Activated B cell treated with CpG ODN at 0.5 μM for 24 hours (primary cell): ENCODE measurements at regions not wholly inside any gene's neighbourhood (a gene's known extent, or its start where the extent isn't known, plus 50 kb on each side); places are given as distances from the start of the nearest gene placed in this dataset.

Experiments
- ATAC-seq: fragments of 200-7000 bp; cut with Tn5 transposase; one replicate; pipeline ENCODE4 v1.10.0; 2021; ENCODE audit warnings: low read depth, mild to moderate bottlenecking, moderate library complexity
- CTCF ChIA-PET: fragments of 350-600 bp; sonication (Branson Sonifier 250); formaldehyde crosslinking; loops from one replicate; lab custom pipeline; 2021; ENCODE audit warnings: antibody characterized with exemption; lab: Charles Lee
- POLR2A ChIA-PET: fragments of 350-600 bp; sonication (Branson Sonifier 250); formaldehyde crosslinking; loops from one replicate; lab custom pipeline; 2021; ENCODE audit warnings: antibody characterized with exemption; lab: Charles Lee
- DNase-seq: peaks from one replicate; pipeline ENCODE4 v3.0.0; 2022
- H3K27ac Mint-ChIP-seq: one replicate; pipeline ENCODE4 v1.8.0; 2020; ENCODE audit warnings: mixed read lengths
- H3K27me3 Mint-ChIP-seq: one replicate; pipeline ENCODE4 v1.8.0; 2021; ENCODE audit warnings: mixed read lengths
- H3K36me3 Mint-ChIP-seq: one replicate; pipeline ENCODE4 v1.8.0; 2021; ENCODE audit warnings: low read depth, mixed read lengths
- H3K4me1 Mint-ChIP-seq: one replicate; pipeline ENCODE4 v1.8.0; 2021; ENCODE audit warnings: mixed read lengths
- H3K4me3 Mint-ChIP-seq: one replicate; pipeline ENCODE4 v1.8.0; 2020; ENCODE audit warnings: mild to moderate bottlenecking, mixed read lengths
- H3K9me3 Mint-ChIP-seq: one replicate; pipeline ENCODE4 v1.8.0; 2020; ENCODE audit warnings: mixed read lengths
- intact Hi-C: fragments of 100-400 bp; cut with micrococcal nuclease; formaldehyde crosslinking; loops from one replicate; pipeline ENCODE4 v1.15.1; 2024
- TF ChIP-seq, protein P1 (sequence below): fragments of 200-600 bp; IDR thresholded peaks from one replicate; pipeline ENCODE4 v1.8.0; 2022; ENCODE audit warnings: antibody characterized with exemption, mild to moderate bottlenecking

DNA sequence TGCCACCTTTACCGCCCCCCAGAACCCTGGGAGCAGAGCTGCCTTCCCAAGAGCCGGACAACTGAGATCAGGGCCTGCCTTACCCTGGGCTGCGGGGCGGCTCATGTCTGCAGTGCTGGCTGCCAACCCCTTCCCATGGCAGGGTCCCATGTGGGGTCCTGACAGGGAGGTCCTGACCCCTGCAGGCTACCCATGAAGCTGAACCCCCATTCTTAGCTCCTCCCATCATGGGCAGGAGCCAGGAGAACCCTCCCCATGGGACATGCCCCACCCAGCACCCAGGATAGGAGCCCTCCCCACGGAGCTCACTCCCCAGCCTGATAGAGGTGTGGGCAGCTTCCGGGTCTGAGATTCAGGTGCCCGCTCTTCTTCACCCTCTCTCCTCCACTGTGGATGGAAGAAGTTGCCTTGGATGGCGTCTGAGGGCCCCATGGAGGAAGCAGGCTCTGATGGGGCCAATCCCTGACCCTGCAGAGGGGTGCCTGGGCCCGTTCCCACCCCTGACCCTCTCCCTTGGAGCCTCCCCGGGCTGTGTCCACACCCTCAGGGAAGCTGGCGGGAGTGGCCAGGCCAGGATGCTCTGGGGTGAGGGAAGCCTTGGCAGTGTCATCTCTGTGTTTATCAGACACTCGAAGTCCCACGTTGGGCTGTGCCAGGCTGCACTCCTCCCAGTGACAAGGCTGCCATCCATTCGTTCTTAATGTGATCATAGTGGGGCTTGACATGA is 1508.2 kb downstream of the BRD1 start:
- intact Hi-C loops: no loop called here
- Mint-ChIP-seq H3K27me3 (peaks cover 5% of the 10 kb centered on the region), H3K9me3 (peaks cover 7% of the 10 kb centered on the region), H3K27ac (no peak overlapping the region), H3K4me3 (no peak overlapping the region), H3K4me1 (no peaks in the 10 kb centered on the region), H3K36me3 (no peaks in the 10 kb centered on the region)
- ChIA-PET CTCF (no interaction called here), POLR2A (no interaction called here)
- ATAC-seq (no peak), DNase-seq (no peak)
- TF ChIP-seq, protein P1, sequence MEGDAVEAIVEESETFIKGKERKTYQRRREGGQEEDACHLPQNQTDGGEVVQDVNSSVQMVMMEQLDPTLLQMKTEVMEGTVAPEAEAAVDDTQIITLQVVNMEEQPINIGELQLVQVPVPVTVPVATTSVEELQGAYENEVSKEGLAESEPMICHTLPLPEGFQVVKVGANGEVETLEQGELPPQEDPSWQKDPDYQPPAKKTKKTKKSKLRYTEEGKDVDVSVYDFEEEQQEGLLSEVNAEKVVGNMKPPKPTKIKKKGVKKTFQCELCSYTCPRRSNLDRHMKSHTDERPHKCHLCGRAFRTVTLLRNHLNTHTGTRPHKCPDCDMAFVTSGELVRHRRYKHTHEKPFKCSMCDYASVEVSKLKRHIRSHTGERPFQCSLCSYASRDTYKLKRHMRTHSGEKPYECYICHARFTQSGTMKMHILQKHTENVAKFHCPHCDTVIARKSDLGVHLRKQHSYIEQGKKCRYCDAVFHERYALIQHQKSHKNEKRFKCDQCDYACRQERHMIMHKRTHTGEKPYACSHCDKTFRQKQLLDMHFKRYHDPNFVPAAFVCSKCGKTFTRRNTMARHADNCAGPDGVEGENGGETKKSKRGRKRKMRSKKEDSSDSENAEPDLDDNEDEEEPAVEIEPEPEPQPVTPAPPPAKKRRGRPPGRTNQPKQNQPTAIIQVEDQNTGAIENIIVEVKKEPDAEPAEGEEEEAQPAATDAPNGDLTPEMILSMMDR: no peak

DNA sequence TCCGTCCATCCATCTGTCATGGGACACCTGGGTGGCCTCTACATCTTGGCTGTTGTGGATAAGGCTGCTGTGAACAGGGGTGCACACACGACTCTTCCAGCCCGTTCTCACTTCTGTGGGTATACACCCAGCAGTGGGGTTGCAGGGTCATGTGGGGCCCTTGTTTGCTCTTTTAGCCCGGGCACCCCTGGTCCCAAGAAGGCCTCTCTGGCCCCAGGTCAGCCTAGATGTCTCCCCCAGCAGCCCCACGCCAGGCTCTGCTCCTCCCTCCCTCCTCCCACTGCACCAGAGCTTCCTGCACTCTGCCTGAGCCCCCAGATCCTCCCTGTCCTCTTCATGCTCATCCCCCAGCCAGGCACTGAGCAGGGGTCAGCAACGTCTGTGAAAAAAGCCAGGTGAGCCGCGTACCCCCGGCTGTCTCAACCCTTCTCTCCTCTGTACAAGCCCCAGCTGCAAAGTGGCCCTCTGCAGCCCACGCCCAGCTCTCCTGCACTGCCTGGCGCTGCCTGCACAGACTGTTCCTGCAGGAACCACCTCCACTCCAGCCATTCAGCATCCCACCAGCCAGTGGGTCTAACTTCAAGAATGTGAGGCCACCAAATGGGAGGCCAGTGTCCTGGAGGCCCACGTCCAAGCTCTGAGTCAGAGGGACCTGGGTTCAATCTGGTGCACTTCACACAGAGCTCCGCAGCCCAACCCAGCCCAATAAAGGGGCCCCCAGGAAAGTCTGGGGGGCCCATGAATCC is 1508.9 kb downstream of the BRD1 start:
- DNase-seq: no peak
- no peak overlapping the region for H3K27ac Mint-ChIP-seq
- TF ChIP-seq, protein P1: no peak
- peaks cover 5% of the 10 kb centered on the region for H3K27me3 Mint-ChIP-seq
- intact Hi-C loops: no loop called here
- H3K9me3 Mint-ChIP-seq: peaks cover 1% of the 10 kb centered on the region
- H3K4me3 Mint-ChIP-seq: no peak overlapping the region
- ATAC-seq: no peak
- H3K36me3 Mint-ChIP-seq: no peaks in the 10 kb centered on the region
- POLR2A ChIA-PET: no interaction called here
- CTCF ChIA-PET: no interaction called here
- H3K4me1 Mint-ChIP-seq: no peaks in the 10 kb centered on the region

DNA sequence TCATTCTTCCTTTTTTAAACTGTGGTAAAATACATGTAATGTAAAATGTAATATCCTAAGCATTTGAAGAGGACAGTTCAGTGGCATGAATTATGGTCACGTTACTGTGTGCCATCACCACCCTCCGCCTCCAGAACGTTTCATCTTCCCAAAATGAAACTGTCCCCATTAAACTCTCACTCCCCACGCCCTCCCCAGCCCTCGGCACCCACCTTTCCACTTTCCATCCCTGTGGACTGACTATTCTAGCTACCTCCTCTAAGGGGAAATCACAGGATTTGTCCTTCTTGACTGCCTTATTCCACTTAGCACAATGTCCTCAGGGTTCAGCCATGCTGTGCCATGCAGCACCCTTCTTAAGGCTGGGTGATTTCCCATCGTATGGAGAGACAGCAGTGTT is 1509.5 kb downstream of the BRD1 start:
- CTCF ChIA-PET: no interaction called here

DNA sequence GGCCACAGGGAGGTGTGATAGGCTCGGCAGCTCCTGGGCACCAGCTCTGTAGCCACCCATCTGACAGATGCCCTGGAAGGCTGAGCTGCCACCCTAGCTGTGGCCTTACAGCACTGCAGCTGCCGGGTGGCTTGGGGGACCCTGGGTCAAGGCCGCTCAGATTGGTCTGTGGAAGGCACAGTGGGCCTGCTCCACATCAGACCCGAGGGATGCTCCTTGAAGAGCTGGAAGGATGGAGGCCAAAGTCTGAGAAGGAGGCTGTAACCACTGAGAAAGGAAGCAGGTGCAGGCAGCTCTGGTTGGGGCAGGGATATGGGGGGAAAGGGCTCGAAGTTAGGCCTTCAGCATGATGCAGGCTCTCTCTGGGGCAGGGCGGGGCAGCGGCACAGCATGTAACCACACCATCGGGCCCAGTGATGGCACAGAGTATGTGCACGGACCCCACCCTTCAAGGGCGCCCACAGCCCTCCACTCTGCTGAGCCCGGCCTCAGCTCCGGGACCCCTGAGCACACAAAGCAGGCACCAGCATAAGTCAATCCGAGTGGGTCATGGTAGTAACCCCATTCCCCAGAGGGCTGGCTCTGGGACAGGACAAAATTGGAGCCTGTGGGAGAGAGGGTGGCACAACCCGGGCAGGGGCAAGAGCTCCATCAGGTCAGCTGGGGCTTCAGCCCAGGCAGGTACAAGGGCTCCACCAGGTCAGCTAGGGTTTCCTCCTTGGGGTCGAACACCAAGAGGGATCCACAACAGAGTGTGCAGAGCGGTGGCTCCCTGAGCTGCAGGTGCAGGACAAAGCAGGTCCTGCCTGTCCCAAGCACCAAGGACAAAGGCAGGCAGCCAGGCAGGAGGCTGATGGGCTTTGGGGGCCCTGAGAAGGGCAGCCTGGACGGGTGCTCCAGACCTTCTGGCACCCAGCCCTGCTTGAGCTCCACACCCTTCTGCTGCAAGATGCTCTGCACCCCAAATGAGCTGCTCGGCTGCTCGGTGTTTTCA is 1511.1 kb downstream of the BRD1 start:
- CTCF ChIA-PET: no interaction called here
- Mint-ChIP-seq H3K9me3 (peaks cover 16% of the 10 kb centered on the region), H3K4me1 (no peaks in the 10 kb centered on the region), H3K4me3 (no peak overlapping the region), H3K27me3 (peaks cover 2% of the 10 kb centered on the region), H3K36me3 (no peaks in the 10 kb centered on the region), H3K27ac (no peak overlapping the region)
- TF ChIP-seq, protein P1: no peak
- intact Hi-C loops: no loop called here
- POLR2A ChIA-PET: no interaction called here
- ATAC-seq: no peak
- no peak for DNase-seq

More for the DNA sequence above, 1509.5 kb downstream of the BRD1 start:
- DNase-seq (no peak), ATAC-seq (no peak)
- intact Hi-C loops: no loop called here
- H3K27me3 Mint-ChIP-seq: peaks cover 5% of the 10 kb centered on the region
- H3K4me1 Mint-ChIP-seq: no peaks in the 10 kb centered on the region
- no peaks in the 10 kb centered on the region for H3K36me3 Mint-ChIP-seq
- H3K9me3 Mint-ChIP-seq: peaks cover 6% of the 10 kb centered on the region
- POLR2A ChIA-PET: no interaction called here
- H3K4me3 Mint-ChIP-seq: no peak overlapping the region
- TF ChIP-seq, protein P1: no peak
- no peak overlapping the region for H3K27ac Mint-ChIP-seq
